Activated CD4-positive, alpha-beta T cell treated with anti-CD3 and anti-CD28 coated beads, Interleukin-2, Interleukin-4, amounts not matched to agents 100 ng/mL and 50 ng/mL, durations not matched to agents 16 hours and 8 hours (primary cell): ENCODE measurements at regions not wholly inside any gene's neighbourhood (a gene's known extent, or its start where the extent isn't known, plus 50 kb on each side); places are given as distances from the start of the nearest gene placed in this dataset.
"Not testable (repeated sequence)": the region's sequence is repeated elsewhere in the genome, so short reads cannot be mapped to it uniquely, and the experiment has no call there.

Source experiments
- DNase-seq: peaks from one replicate; pipeline ENCODE4 v3.0.0-alpha.2; 2020; ENCODE audit warnings: low spot score

DNA sequence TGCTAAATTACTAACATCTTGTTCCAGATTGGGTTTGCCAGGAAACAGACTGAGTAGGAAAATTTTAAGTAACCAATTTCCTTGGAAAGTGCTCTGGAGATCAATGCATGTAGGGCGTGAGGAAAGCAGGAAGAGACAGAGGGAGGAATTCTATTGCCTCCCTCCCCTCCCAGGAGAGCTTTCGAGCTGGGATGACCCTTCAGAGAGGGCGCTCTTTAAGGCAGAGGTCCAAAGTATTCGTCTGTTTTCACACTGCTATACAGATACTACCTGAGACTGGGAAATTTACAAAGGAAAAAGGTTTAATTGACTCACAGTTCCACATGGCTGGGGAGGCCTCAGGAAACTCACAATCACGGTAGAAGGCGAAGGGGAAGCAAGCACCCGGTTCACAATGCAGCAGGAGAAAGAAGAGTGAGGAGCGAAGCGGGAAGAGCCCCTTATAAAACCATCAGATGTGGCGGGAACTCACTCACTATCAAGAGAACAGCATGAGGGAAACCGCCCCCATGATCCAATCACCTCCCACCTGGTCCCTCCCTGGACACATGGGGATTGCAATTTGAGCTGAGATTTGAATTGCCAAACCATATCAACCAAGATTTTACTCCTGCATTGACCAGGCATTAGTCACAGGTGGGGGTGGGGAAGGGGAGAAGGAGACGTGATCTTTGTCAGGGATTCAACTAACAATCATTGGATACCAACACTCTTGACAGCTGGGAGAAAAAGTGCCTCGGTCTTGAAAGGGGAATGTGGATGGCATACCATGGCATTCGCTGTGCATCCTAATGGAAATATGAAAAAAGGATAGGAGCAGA, 63.8 kb downstream of the SLITRK2 start:
- DNase-seq = no peak

DNA sequence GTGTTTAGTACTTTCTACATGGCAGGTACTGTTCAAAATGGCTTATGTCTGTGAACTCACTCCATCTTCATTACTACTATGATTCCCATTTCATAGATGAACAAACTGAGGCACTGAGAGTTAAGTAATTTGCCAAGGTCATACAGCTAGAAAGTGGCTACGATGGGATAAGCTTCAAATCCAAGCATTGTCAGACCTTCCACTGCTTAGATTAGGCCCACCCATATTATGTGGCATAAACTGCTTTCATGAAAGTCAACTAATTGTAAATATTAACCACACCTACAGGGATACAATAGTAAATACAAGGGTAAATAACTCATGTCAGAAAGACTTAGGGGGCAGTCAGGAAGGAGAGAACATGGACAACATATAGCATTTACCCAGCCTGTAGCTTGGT, 68.8 kb downstream of the SLITRK2 start:
- DNase-seq = no peak

- no peak for DNase-seq
Observed at GRCh38 chrX:145910017-145910416, 92.4 kb downstream of the SLITRK2 start.

GRCh38 chrX:145919400-145919799, 101.8 kb downstream of the SLITRK2 start:
- no peak for DNase-seq

DNA sequence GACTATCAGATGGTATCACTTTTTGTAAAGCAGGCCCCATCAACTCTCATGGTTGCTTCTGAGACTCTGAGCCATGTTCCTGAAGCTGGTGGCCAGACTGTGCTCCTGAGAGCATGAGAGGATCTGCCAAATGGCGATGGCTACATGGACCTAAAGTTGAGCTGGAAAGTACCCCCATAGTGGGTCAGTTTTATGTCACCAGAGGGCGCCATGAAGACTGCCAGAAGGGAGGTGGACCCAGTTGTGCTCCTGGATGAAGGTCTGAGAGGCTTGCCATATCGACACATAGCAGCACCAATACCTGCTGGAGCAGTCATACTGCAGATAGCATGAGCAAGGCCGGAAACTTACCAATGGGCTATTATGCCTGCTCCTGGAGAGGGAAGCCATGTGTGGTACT, 105.7 kb downstream of the SLITRK2 start:
- no peak for DNase-seq

GRCh38 chrX:145936769-145937168, 119.1 kb downstream of the SLITRK2 start:
- DNase-seq = no peak

GRCh38 chrX:145949056-145949455, 131.4 kb downstream of the SLITRK2 start:
- DNase-seq = no peak

DNA sequence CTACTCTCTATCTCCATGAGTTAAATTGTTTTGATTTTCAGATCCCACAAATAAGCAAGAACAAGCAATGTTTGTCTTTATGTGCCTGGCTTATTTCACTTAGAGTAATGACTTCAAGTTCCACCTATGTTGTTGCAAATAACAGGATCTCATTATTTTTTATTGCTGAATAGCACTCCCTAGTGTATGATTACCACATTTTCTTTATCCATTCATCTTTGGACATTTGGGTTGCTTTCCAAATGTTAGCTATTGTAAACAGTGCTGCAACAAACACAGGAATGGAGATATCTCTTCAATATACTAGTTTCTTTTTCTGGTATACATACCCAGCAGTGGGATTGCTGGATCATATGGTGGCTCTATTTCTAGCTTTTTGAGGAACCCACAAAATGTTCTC, 136.0 kb downstream of the SLITRK2 start:
- no peak for DNase-seq

DNA sequence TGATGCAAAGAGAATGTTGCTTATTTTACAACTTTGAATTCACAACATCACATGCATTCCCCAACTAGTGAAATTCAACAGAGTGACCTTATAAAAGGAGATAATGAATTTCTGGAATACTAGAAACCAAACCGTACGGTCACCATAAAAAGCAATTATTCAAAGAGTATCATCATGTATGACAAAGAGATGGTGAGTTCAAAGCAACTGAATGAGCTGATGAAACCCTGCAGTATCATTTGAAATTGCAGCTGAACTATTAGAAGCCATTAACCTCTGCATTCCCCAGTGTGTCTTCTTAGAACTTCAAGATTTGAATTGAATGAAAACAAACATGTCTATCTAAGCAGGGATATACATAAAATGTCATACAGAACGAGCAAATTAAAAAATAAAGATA, 172.4 kb downstream of the SLITRK2 start:
- no peak for DNase-seq

GRCh38 chrX:146006637-146007036, 189.0 kb downstream of the SLITRK2 start:
- DNase-seq = no peak

DNA sequence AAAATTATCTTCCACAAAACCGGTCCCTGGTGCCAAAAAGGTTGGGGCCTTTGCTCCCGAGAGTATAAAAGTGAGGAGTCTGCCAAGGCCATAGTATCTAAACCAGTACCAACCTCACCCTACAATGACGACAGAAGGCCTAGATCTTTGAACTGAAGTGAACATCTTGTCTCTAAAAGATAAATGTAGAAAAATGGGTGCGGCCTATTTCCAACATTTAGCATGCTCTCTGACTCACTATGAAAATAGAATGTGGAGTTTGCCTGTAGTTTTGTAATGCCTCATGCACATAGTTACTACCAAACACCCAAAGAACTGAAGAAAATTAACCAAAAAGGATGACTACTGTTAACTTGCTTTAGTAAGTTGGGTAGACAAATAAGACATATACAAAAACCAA, 218.4 kb downstream of the SLITRK2 start:
- no peak for DNase-seq

GRCh38 chrX:146041741-146042140, 224.1 kb downstream of the SLITRK2 start:
- no peak for DNase-seq

- DNase-seq = not testable (repeated sequence)
Observed at GRCh38 chrX:146046011-146046715, 228.5 kb downstream of the SLITRK2 start.

DNA sequence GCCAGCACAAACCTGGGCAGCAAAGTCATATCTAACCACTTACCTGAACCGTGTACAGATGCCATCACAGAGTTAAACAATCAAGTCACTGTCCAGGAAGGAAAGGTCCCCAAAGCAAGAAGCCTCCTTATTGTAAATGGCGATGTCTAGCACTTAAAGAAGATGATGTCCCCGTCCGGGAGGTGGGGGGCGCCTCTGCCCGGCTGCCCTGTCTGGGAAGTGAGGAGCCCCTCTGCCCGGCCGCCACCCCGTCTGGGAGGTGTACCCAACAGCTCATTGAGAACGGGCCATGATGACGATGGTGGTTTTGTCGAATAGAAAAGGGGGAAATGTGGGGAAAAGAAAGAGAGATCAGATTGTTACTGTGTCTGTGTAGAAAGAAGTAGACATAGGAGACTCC, 231.9 kb downstream of the SLITRK2 start:
- DNase-seq = not testable (repeated sequence)

DNA sequence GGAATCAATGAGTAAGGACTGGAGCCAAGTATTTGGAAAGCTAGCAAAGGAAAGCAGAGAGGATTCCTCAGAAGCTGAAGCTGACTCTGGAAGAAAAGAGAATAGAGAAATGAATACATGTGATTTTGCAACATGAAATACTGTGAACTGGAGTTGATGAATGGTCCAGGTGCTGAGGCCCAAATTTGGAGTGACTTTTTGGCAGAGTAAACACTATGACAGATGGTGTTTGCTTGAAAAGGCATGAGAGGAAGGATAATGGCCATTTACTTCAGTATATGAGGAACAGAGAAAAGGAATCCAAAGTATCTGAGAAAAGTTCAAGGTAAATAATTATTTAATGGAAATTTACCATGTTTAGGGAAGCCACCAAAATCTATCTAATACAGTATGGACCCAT, 236.7 kb downstream of the SLITRK2 start:
- DNase-seq = no peak

DNA sequence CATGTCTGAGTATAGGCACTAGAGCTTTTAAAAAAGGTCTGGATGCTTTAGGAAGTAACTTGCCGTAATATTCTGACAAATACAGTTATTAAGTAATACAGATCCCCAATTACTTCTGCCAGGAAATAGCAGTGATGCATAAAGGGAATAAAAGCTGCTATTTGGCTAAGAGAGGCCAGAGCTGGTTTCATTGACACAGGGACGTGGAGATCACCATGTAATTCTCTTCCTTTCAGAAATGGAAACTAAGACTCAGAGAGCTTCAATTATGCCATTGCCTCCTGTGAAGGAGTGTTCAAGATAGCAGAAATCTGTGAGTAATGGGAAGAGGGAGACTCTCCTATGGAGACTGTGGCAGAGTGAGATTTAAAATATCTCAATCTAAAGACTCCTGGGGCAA, 238.1 kb downstream of the SLITRK2 start:
- no peak for DNase-seq

GRCh38 chrX:146056511-146057081, 239.0 kb downstream of the SLITRK2 start:
- DNase-seq = peak; percentile 19

GRCh38 chrX:146064156-146064555, 246.5 kb downstream of the SLITRK2 start:
- no peak for DNase-seq

- no peak for DNase-seq
Observed at GRCh38 chrX:146090732-146091131, 273.1 kb downstream of the SLITRK2 start.

GRCh38 chrX:146109362-146109761, 291.7 kb downstream of the SLITRK2 start:
- DNase-seq = no peak

DNA sequence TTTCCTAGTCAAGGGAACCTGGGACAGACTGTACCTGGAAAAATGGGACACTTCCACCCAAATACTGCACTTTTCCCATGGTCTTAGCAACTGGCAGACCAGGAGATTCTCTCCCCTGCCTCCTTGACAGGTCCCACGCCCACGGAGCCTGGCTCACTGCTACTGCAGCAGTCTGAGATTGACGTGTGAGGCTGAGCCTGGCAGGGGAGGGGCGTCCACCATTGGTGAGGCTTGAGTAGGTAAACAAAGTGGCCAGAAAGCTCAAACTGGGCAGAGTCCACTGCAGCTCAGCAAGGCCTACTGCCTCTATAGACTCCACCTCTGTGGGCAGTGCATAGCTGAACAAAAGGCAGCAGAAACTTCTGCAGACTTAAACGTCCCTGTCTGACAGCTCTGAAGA, 301.4 kb downstream of the SLITRK2 start:
- not testable (repeated sequence) for DNase-seq

DNA sequence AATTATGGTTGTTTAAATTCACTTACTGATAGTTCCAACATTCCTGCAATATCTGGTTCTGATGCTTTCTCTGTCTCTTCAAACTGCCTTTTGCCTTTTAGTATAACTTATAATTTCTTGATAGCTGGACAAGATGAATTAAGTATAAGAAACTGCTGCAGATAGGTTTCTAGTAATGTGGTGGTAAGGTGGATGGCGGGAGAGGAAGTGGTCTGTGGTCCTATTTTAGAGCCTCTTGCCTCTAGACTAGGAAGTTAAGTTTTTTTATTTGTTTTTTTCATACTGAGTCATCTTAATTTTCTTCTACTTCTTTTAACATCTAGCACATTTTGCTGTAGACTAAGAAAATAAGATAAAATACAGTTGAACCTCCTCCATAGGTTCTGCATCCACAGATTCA, 310.0 kb downstream of the SLITRK2 start:
- DNase-seq = no peak

- no peak for DNase-seq
Observed at GRCh38 chrX:146141221-146141620, 323.6 kb downstream of the SLITRK2 start.
